Stromal cell of bone marrow (primary cell): ENCODE measurements at regions not wholly inside any gene's neighbourhood (a gene's known extent, or its start where the extent isn't known, plus 50 kb on each side); places are given as distances from the start of the nearest gene placed in this dataset.

ENCODE experiments used
- DNase-seq: peaks from one replicate; pipeline ENCODE4 v3.0.0-alpha.2; 2012; ENCODE audit warnings: low read depth

DNA sequence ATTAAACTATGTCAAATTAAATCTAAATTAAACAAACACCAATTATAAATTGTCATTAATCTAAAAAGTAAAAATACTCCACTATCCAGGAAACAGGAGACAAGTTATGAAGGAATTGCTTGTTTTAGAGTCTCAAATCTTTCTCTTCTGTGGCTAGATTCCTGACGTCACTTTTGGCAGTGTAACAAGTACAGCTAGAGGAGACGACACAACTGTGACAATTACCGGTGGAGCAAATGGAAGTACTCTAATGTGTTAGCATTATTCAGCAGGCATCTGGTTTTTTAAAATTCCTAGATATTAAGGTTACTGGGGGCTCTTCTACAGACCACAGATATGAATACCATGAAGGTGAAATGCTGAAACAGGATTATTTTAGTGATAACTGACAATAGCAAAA, 1042.7 kb downstream of the EPHA7 start:
- DNase-seq: no peak

- DNase-seq: no peak
Observed at GRCh38 chr6:92371211-92372208, 1047.8 kb downstream of the EPHA7 start.

DNA sequence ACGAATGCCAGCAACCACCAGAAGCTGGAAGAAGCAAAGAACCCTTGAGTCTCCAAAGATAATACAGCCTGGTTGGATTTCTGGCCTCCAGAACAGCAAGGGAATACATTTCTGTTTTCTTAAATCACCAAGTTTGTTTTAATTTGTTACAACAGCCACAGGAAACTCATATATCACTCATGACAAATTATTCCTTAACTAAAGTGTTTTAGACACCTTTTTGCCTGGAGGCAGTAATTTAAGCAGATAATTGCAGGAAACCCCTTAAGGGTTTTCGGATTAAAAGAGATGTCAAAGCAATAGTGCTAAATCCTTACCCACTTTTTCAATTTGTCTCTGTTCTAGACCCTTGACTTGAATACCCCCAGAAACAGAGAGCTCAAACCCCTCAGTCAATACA, 1050.0 kb downstream of the EPHA7 start:
- DNase-seq: no peak

GRCh38 chr6:92364948-92365541, 1054.3 kb downstream of the EPHA7 start:
- DNase-seq: no peak

DNA sequence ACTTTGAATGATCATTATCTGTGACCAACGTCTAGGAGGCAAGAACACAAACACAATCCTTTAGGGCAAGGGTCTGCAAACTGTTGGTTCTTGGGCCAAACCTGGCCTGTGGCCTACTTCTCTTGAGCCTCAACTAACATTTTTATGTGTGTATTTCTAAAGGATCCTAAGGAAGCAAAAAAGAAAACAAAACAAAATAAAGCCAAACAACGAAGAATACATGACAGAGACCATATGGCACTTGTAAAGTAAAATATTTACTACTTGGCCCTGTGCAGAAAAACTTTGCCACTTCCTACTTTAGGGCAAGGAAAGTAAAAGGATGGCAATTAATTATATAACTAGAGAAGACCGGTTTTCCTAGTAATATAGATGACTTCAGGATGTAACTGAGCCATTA, 1056.2 kb downstream of the EPHA7 start:
- no peak for DNase-seq

- DNase-seq: no peak
Observed at GRCh38 chr6:92362404-92362803, 1057.0 kb downstream of the EPHA7 start.

GRCh38 chr6:92361990-92362389, 1057.4 kb downstream of the EPHA7 start:
- DNase-seq: no peak

DNA sequence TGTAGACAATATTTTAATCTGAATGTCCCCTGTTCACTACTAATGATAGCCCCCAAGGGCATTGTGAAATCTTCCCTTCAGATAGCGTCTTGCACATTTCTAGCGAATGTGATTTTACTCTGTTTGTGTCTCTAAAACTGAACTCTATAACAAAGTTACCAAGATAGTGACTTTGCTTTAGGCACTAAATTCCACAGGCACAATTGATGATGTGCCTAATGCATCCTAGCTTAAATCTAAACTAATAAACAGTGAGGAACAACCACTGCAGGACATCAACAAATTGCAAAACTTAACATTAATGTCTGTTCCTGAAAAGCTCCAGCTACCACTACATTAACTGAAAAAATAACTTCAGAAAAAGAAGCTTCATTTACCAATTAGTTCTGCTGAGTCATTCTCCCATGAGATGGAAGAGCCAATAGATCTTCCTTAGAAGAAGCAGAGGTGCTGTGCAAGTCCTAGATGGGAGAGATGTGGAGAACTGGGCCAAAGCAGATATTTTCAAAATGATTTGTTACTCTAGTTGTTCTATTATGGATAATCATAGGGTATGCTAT, 1065.0 kb downstream of the EPHA7 start:
- no peak for DNase-seq

GRCh38 chr6:92352130-92352529, 1067.2 kb downstream of the EPHA7 start:
- no peak for DNase-seq

DNA sequence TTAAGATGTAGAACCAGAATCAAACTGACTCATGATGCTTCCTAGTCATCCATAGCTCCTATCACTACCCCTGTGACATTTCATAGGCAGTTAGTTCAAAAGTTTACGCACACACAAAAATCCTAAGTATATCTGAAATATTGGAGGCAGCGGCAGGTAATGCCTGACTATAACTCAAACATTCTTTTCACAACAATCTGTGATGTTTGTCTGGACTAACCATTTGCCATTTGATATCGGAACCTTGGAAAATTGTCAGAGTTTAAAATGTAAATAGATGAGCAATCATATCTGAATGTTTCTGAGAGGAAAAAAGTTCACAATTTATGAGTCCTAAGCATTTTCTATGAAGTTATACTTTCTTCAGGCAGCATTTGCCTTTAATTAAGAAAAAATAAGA, 1078.2 kb downstream of the EPHA7 start:
- DNase-seq: no peak

DNA sequence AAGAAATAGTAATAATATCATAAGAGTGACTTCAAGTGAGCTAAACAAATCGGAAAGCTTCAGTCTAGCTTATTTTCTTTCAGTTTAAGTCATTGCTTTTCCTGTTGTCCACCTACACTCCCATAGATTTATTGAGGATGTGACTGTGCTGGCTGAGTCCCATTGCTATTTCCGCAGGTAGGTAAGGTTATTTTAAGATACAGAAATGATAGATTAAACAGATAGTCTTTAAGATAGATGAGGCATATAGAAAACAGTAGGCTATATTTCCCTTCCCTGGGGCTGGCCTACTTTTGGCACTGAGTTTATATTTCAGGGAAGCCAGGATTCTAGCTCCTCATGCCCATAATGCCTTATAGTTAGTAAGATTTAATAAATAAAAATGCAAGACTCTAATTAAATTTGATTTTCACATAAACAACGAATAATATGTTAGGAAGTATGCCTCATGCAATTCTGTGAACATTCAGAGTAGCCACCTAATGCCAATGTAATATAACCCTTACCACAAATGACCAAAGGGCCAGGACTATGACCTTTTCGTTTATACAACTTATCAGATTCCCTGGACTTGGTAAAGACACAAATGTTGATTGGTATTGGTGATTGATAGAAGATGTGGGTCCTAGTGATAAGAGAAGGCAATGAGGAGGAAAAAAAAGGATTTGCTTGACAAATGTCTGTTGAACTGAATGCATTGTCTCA, 1079.3 kb downstream of the EPHA7 start:
- DNase-seq: no peak

DNA sequence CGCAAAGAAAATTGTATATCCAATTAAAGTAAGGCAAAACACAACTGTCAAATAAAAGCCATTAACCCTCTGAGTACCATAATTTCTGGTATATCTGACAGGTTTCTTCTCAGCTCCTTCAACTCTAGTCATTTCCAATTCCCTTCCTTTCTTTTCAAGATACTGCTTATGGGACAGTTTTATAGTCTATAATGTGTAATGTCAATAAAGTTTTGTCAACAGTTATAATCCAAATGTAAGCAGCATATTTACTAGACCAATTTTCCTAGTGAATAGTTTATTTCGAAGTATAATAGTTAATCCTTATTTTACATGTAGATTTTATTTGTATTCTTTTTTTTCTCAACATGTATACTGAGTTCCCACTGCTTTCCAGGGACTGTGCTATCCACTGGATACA, 1081.8 kb downstream of the EPHA7 start:
- no peak for DNase-seq

DNA sequence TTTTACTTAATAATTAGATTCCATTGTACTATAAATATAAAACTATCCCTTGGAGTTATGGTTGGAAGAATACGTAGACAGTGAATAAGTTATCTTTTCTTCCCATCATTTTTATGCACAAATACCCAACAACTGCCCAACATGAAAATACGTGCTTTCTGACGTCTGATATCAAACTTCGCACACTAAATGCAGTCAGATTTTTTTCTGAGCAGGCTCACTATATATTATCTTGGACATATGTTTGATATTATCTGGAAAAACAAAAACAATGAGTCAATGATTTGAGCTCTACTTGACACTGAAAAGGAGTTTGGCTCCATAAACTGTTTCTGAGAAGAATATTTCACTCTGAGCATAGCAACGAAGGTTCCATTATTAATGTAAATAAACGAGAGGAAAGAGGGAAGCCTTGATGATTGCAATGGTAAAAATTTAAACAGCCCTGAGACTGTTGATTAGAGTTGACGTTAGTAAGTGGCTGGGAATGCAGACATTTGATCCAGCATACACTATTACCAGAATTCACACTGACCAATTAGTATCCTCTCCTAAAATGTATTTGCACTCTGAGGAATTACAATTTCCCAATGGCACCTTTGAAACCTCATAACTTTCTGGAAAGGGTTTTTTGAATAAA, 1090.0 kb downstream of the EPHA7 start:
- DNase-seq: no peak

DNA sequence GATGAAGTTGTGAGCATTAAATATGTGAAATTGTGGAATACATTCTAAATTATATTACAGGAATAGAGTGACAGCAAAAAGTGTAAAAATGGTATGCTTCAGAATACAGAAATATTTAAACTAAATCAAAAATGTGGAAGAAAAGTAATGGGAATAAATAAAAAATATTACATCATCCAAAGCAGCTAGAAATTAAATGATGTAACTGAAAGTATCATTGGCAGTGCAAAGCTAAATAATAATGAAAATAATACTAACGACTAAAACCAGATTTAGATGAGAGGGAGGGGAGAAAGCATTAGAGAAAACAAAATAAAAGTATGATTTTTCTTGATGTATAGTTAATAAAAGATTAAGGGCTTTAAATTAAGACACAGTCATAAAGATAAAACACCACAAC, 1104.0 kb downstream of the EPHA7 start:
- no peak for DNase-seq

- DNase-seq: no peak
Observed at GRCh38 chr6:92297101-92297500, 1122.3 kb downstream of the EPHA7 start.

- DNase-seq: no peak
Observed at GRCh38 chr6:92292067-92292466, 1127.3 kb downstream of the EPHA7 start.

DNA sequence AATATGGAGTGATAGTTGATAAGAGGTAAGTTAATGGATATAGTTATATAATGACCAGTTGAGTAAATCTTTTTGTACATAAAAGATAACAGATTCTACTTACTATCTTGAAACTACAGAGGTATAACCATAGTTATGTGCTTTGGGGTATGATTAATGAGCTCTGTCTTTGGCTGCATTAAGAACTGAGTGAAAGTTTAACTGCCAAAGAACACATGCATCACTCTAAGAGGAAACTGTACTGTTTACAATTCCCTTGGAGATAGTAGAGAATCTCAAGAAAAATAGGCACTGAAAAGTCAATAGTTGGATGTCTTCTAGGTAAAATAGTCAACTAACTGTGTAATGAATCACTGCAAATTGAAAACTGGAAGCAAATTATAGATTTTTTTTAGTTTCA, 1129.5 kb downstream of the EPHA7 start:
- no peak for DNase-seq

DNA sequence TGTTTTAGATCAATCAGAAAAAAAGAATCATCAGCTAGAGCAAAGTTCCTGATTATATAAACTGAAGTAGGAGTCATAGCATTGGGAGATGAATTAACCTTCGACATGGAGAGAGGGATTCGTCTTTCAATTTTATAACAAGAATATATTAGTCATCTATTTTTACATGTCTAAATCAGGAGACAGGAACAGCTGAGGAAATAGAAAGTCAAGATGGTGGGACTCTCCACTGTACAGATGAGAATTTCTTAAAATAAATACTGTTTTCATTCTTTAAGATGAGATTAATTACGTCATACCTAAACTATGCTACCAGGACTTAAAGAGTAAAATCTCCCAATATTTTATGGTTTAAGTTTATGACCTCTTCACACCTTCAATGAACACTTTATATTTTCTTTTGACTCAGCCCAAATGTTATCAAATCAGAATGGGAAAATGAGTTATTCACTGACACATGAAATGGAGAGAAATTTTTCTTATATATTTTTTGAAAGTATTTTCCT, 1137.7 kb downstream of the EPHA7 start:
- DNase-seq: no peak

GRCh38 chr6:92275150-92275549, 1144.2 kb downstream of the EPHA7 start:
- DNase-seq: no peak

DNA sequence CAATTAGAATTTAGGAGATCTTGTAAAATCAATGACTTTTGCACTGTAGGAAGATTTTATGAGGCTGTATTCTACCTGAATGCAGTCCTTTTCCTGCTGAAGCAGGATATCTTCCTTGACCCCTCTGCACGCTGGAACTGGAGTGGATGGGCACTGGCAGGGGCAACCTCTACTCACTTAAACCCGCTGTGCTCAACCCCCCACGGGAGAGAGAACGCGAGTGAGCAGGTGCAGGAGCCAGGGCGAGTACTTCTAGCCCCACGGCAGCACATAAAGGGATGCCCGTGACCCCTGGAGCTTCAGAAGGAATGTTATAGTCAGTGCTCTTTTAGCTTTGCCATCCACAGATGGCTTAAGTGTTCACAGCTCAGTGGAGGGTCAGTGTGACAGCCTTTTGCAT, 1144.8 kb downstream of the EPHA7 start:
- DNase-seq: no peak

DNA sequence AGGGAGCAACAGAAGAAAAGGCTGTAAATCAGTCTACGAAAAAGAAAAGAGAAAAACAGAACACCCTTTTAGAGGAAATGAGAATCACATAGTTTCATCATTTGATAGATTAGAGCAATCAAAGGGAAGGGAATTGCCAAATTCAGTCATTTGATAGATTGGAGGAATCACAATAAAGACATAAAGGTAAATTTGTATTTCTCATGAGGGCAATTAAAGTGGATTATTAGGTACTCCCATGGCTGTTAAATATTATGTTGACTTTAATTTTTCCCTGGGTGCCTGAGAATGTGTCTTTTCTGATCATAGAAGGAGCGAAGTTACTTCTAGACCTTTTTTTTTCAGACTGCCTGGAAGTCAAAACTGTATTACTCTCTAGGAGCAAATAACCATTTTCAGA, 1145.7 kb downstream of the EPHA7 start:
- no peak for DNase-seq

- DNase-seq: no peak
Observed at GRCh38 chr6:92271091-92271490, 1148.3 kb downstream of the EPHA7 start.
